ENCODE measurements at regions not wholly inside any gene's neighbourhood (a gene's known extent, or its start where the extent isn't known, plus 50 kb on each side); places are given as distances from the start of the nearest gene placed in this dataset.

DNA sequence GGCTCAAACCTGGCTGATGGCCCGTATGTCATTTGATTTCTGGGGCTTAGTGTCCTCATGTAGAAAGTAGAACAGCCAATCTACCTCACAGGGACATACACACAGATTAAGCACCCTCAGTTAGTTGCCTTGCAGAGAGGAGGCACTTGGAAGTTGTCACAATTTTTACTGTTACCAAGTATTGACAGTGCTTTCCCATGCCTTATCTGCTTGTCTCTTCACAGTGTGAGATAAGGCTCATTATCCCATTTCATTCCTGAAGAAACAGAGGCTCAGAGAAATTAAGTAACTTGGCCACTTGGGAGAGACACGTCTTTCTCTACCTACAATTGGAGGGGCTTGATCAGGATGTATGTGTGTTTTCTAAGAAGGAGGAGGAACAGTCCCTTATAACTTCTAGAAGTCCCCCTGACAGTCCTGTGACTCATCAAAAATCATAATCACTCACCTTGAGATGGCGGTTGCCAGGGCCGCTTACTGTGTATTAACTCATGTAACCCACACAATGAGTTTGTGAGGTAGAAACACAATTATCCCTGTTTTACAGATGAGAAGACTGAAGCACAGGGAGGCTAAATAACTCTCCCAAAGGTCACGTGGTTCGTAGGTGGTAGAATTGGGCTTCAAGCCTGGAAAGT, 56.9 kb upstream of the LHX1 start:
- TF ChIP-seq, protein P1, sequence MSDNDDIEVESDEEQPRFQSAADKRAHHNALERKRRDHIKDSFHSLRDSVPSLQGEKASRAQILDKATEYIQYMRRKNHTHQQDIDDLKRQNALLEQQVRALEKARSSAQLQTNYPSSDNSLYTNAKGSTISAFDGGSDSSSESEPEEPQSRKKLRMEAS (IDR thresholded peaks at IDR 0.05): no peak
- TF ChIP-seq, protein P2, sequence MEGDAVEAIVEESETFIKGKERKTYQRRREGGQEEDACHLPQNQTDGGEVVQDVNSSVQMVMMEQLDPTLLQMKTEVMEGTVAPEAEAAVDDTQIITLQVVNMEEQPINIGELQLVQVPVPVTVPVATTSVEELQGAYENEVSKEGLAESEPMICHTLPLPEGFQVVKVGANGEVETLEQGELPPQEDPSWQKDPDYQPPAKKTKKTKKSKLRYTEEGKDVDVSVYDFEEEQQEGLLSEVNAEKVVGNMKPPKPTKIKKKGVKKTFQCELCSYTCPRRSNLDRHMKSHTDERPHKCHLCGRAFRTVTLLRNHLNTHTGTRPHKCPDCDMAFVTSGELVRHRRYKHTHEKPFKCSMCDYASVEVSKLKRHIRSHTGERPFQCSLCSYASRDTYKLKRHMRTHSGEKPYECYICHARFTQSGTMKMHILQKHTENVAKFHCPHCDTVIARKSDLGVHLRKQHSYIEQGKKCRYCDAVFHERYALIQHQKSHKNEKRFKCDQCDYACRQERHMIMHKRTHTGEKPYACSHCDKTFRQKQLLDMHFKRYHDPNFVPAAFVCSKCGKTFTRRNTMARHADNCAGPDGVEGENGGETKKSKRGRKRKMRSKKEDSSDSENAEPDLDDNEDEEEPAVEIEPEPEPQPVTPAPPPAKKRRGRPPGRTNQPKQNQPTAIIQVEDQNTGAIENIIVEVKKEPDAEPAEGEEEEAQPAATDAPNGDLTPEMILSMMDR (IDR thresholded peaks at IDR 0.05; ENCODE audit: control extremely low read depth in 1 of 3, insufficient read depth in 1 of 3, low read depth in 1 of 3, low read length in 3 of 3): no peak
- no peak for TF ChIP-seq POLR2AphosphoS5 (IDR thresholded peaks at IDR 0.05; ENCODE audit: low read depth, low read length)
- no peak for TF ChIP-seq POLR2A (IDR thresholded peaks at IDR 0.05; ENCODE audit: control extremely low read depth in 1 of 2, low read depth in 2 of 2, low read length in 2 of 2)
- no peak for TF ChIP-seq RAD21 (IDR thresholded peaks at IDR 0.05 in 1 of 2, conservative IDR thresholded peaks at IDR 0.05 in 1 of 2; ENCODE audit: low read depth in 2 of 2, low read length in 2 of 2)
- TF ChIP-seq GTF2F1 (IDR thresholded peaks at IDR 0.05; ENCODE audit: borderline replicate concordance, low read depth, low read length): no peak
- no peak for TF ChIP-seq SP2 (IDR thresholded peaks at IDR 0.05; ENCODE audit: low read length)
- TF ChIP-seq MAFK (IDR thresholded peaks at IDR 0.05; ENCODE audit: low read depth, low read length): no peak
